ENCODE measurements at regions not wholly inside any gene's neighbourhood (a gene's known extent, or its start where the extent isn't known, plus 50 kb on each side); places are given as distances from the start of the nearest gene placed in this dataset.

- BruUV-seq (replicated peaks) = no TSS peak
- POLR2A ChIA-PET (ENCODE audit: low non-redundant PET) = no interaction called here
- H3K4me3 ChIP-seq (ENCODE audit: low read depth, low read length, poor library complexity, severe bottlenecking) = no peak overlapping the region
- H3K27ac ChIP-seq (ENCODE audit: low read depth, low read length, poor library complexity, severe bottlenecking) = no peak overlapping the region
- H3K4me1 ChIP-seq (ENCODE audit: insufficient read depth, low read length, poor library complexity, severe bottlenecking) = no peaks in the 10 kb centered on the region
- TF ChIP-seq EZH2 (IDR thresholded peaks at IDR 0.05; ENCODE audit: borderline replicate concordance, low read depth, low read length, poor library complexity, severe bottlenecking) (no peak), CTCF (conservative IDR thresholded peaks at IDR 0.05; ENCODE audit: low read depth, low read length) (no peak)
- H3K9me3 ChIP-seq (ENCODE audit: low read depth, low read length, poor library complexity, severe bottlenecking) = no peaks in the 10 kb centered on the region
- no peak for DNase-seq (ENCODE audit: low spot score)
- intact Hi-C loops (cut with micrococcal nuclease; ENCODE audit: unreplicated experiment) = no loop called here
- H3K27me3 ChIP-seq (replicated peaks; ENCODE audit: insufficient read depth, low read depth, low read length, poor library complexity) = no peaks in the 10 kb centered on the region
- H3K36me3 ChIP-seq (ENCODE audit: insufficient read depth, low read length, poor library complexity, severe bottlenecking) = no peaks in the 10 kb centered on the region
- CTCF ChIA-PET = no interaction called here
These were observed 762.4 kb upstream of the DPPA4 start for GRCh38 chr3:110099711-110100110.

DNA sequence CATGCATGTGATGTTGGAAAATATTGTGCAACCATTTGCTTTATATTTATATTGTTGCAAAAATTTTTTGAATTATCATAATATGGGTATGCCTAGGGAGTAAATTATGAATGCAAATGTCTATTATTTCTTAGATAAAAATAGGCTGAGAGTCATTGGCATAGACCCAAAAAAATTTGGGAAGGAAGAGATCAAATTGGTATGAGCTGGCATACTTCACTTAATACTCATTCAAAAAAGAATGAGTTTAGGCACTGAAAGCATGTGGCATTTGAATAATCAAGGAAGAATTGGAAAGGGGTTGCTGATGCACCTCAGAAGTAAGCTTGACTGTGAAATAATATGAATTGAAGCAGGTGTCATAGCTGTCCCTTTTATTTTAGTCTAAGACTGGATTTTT, 764.0 kb upstream of the DPPA4 start:
- POLR2A ChIA-PET (ENCODE audit: low non-redundant PET) = no interaction called here

GRCh38 chr3:110106805-110107204, 769.5 kb upstream of the DPPA4 start:
- DNase-seq (ENCODE audit: low spot score) = no peak
- intact Hi-C loops (cut with micrococcal nuclease; ENCODE audit: unreplicated experiment) = no loop called here
- no TSS peak for BruUV-seq (replicated peaks)
- ChIA-PET POLR2A (ENCODE audit: low non-redundant PET) (no interaction called here), CTCF (no interaction called here)
- H3K4me3 ChIP-seq (ENCODE audit: low read depth, low read length, poor library complexity, severe bottlenecking) = no peak overlapping the region
- H3K9me3 ChIP-seq (ENCODE audit: low read depth, low read length, poor library complexity, severe bottlenecking) = no peaks in the 10 kb centered on the region
- H3K27ac ChIP-seq (ENCODE audit: low read depth, low read length, poor library complexity, severe bottlenecking) = no peak overlapping the region
- H3K36me3 ChIP-seq (ENCODE audit: insufficient read depth, low read length, poor library complexity, severe bottlenecking) = no peaks in the 10 kb centered on the region
- H3K4me1 ChIP-seq (ENCODE audit: insufficient read depth, low read length, poor library complexity, severe bottlenecking) = no peaks in the 10 kb centered on the region
- H3K27me3 ChIP-seq (replicated peaks; ENCODE audit: insufficient read depth, low read depth, low read length, poor library complexity) = no peaks in the 10 kb centered on the region
- TF ChIP-seq EZH2 (IDR thresholded peaks at IDR 0.05; ENCODE audit: borderline replicate concordance, low read depth, low read length, poor library complexity, severe bottlenecking) (no peak), CTCF (conservative IDR thresholded peaks at IDR 0.05; ENCODE audit: low read depth, low read length) (no peak)

More for the DNA sequence above, 764.0 kb upstream of the DPPA4 start:
- no peaks in the 10 kb centered on the region for H3K27me3 ChIP-seq (replicated peaks; ENCODE audit: insufficient read depth, low read depth, low read length, poor library complexity)
- CTCF ChIA-PET = no interaction called here
- H3K36me3 ChIP-seq (ENCODE audit: insufficient read depth, low read length, poor library complexity, severe bottlenecking) = no peaks in the 10 kb centered on the region
- H3K9me3 ChIP-seq (ENCODE audit: low read depth, low read length, poor library complexity, severe bottlenecking) = no peaks in the 10 kb centered on the region
- no peaks in the 10 kb centered on the region for H3K4me1 ChIP-seq (ENCODE audit: insufficient read depth, low read length, poor library complexity, severe bottlenecking)
- H3K4me3 ChIP-seq (ENCODE audit: low read depth, low read length, poor library complexity, severe bottlenecking) = no peak overlapping the region
- no TSS peak for BruUV-seq (replicated peaks)
- DNase-seq (ENCODE audit: low spot score) = no peak
- intact Hi-C loops (cut with micrococcal nuclease; ENCODE audit: unreplicated experiment) = no loop called here
- TF ChIP-seq EZH2 (IDR thresholded peaks at IDR 0.05; ENCODE audit: borderline replicate concordance, low read depth, low read length, poor library complexity, severe bottlenecking) (no peak), CTCF (conservative IDR thresholded peaks at IDR 0.05; ENCODE audit: low read depth, low read length) (no peak)
- H3K27ac ChIP-seq (ENCODE audit: low read depth, low read length, poor library complexity, severe bottlenecking) = no peak overlapping the region

Measured in A673 (cell line).